ENCODE measurements at regions not wholly inside any gene's neighbourhood (a gene's known extent, or its start where the extent isn't known, plus 50 kb on each side); places are given as distances from the start of the nearest gene placed in this dataset.

DNA sequence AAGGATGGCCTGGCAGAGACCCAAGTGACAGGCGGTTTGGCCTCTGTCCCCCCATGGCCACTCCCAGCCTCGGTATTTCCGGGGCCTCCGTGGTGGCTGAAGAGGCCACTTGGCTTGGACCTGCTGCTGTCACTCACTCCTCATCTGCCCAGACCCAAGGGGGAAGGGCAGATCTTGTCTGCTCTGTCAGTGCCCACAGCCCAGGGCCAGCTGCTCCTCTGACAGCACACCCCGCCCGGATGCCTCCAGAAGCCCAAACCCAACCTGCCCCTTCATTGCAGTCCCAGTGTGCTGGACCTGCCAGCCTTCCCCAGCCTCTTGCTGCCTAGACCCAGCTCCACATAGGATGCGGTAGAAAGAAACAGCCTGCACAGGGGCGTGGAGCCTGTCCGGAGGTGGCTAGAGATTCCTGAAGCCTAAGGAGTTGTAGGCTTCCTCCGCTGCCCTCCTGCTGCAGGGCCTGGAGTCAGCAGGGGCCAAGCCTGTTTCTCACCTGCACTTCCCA is 52.0 kb downstream of the MAGEF1 start:
- no peak overlapping the region for H3K4me3 Mint-ChIP-seq
- H3K4me1 Mint-ChIP-seq (ENCODE audit: low read depth): peaks cover 18% of the 10 kb centered on the region
- no peak overlapping the region for H3K27ac Mint-ChIP-seq
- H3K36me3 Mint-ChIP-seq: no peaks in the 10 kb centered on the region
- intact Hi-C loops (cut with micrococcal nuclease): no loop called here
- CTCF ChIA-PET: interaction anchor here (1.7 kb wide), 1 partner anchor 99 kb away, joined by 4 read pairs; the partner anchor contains the start of gene EPHB3
- no peak for DNase-seq
- H3K9me3 Mint-ChIP-seq: no peaks in the 10 kb centered on the region
- no peaks in the 10 kb centered on the region for H3K27me3 Mint-ChIP-seq
- POLR2A ChIA-PET: no interaction called here

DNA sequence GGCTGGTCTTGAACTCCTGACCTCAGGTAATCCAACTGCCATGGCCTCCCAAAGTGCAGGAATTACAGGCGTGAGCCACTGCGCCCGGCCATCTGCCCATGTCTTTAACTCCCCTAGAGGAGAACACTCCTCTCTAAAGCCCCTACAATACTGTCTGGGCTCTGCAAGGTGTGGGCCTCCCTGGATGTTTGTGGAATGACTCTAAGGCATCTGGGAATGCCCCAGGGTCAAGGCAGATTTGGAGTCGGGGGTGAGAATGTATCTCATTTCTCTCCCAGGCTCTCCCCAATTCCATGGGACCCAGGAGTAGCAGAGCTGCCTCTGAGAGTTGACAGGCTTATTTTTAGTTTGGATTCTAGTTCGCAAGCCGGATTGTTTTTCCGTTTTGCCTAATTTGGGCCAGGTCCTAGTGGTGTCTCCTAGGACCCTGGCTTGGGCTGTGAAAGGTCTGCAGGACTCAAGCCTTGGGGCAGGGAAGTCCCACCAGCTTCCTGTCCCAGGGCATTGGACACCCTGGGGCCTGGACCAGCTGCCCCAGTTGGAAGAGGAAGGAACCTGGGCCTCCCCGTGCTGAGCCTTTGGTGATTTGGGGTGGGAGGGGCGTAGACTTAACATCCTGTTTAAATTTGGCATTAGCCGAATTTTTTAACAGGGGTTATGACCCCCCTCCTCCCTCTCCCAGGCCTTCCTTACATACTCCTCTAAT is 53.5 kb downstream of the MAGEF1 start:
- intact Hi-C loops (cut with micrococcal nuclease): no loop called here
- no peaks in the 10 kb centered on the region for H3K27me3 Mint-ChIP-seq
- H3K36me3 Mint-ChIP-seq: no peaks in the 10 kb centered on the region
- H3K9me3 Mint-ChIP-seq: peaks cover 3% of the 10 kb centered on the region
- no peak overlapping the region for H3K27ac Mint-ChIP-seq
- no peak overlapping the region for H3K4me3 Mint-ChIP-seq
- no peak for DNase-seq
- CTCF ChIA-PET: interaction anchor here (0.7 to 0.8 kb wide), 2 partner anchors 97 to 154 kb away, joined by 4 to 6 read pairs; partner anchors contain the start of genes EPHB3 and VPS8
- H3K4me1 Mint-ChIP-seq (ENCODE audit: low read depth): peaks cover 18% of the 10 kb centered on the region
- POLR2A ChIA-PET: interaction anchor here (2.6 kb wide), 1 partner anchor 22 kb away, joined by 11 read pairs; no protein-coding TSS in a partner anchor

DNA sequence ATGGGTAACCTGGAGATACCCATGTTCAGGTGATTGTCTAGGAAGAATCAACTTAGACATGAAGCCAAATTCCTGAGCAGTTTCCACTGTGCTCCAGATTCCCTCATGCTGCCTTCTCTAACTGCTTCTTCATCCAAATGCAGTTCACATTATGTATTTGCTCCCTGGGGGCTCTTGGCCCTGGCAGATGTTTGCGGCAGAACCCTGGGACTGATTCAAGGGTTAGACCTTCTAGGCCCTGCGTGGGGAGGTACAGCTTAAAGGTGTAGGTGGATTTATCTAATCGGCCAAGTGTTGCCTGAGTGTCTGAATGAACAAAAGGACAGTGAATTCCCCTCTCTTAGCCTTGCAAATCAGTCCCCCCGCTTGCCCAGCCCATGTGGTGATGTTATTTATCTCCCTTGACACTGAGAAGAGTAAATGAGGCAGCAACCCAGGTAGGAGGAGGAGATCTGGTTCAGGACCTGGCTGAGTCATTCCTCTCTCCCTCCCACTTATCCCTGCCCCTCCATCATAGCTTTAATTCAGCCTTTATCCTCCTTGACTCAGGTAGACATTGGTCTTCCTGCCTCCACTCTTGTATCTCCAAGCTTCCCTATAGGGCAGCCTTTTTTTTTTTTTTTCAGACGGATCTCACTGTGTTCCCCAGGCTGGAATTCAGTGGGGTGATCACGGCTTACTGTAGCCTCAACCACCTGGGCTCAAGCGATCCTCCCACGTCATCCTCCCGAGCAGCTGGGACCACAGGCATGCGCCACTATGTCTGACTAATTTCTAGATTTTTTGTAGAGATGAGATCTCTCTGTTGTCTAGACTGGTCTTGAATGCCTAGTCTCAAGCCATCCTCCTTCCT is 54.8 kb downstream of the MAGEF1 start:
- CTCF ChIA-PET: interaction anchor here (0.8 kb wide), 2 partner anchors 96 kb away, joined by 3 to 4 read pairs; partner anchors contain the start of gene EPHB3
- peaks cover 18% of the 10 kb centered on the region for H3K4me1 Mint-ChIP-seq (ENCODE audit: low read depth)
- H3K27ac Mint-ChIP-seq: peak overlapping the region; percentile 31
- POLR2A ChIA-PET: interaction anchor here (2.6 kb wide), 1 partner anchor 20 kb away, joined by 11 read pairs; no protein-coding TSS in a partner anchor
- no peaks in the 10 kb centered on the region for H3K27me3 Mint-ChIP-seq
- no peak overlapping the region for H3K4me3 Mint-ChIP-seq
- intact Hi-C loops (cut with micrococcal nuclease): loop anchor here (1.0 to 2.0 kb wide), 2 partner anchors 20 to 56 kb away; partner anchors contain the start of gene MAGEF1
- peak; percentile 80 for DNase-seq
- no peaks in the 10 kb centered on the region for H3K36me3 Mint-ChIP-seq
- H3K9me3 Mint-ChIP-seq: peaks cover 3% of the 10 kb centered on the region

DNA sequence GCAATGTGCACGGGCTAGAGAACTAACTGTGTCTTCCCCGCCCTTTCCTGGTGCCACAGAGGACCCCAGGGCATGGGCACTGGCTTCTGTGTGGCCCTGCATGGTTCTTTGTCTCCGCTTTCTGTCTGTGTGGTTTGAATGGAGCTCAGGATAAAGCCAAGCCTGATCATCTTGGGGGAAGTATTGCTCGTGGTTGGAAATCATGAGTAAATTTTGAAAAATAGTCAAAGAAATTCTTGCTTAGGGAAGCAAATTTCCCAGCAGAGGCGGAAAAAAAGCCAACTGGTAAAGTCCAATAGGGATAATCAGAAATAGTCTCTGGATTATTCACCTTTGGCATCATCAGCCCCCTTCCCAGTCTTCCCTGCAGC is 55.4 kb downstream of the MAGEF1 start:
- ChIA-PET POLR2A (interaction anchor here (2.6 kb wide), 1 partner anchor 20 kb away, joined by 11 read pairs; no protein-coding TSS in a partner anchor), CTCF (interaction anchor here (0.8 kb wide), 1 partner anchor 95 kb away, joined by 3 read pairs; the partner anchor contains the start of gene EPHB3)
- Mint-ChIP-seq H3K9me3 (peaks cover 3% of the 10 kb centered on the region), H3K36me3 (no peaks in the 10 kb centered on the region), H3K27me3 (no peaks in the 10 kb centered on the region), H3K4me1 (ENCODE audit: low read depth) (peaks cover 18% of the 10 kb centered on the region), H3K27ac (peak overlapping the region; percentile 2), H3K4me3 (no peak overlapping the region)
- DNase-seq: no peak
- intact Hi-C loops (cut with micrococcal nuclease): loop anchor here (2.0 kb wide), 1 partner anchor 56 kb away; the partner anchor contains the start of gene MAGEF1

DNA sequence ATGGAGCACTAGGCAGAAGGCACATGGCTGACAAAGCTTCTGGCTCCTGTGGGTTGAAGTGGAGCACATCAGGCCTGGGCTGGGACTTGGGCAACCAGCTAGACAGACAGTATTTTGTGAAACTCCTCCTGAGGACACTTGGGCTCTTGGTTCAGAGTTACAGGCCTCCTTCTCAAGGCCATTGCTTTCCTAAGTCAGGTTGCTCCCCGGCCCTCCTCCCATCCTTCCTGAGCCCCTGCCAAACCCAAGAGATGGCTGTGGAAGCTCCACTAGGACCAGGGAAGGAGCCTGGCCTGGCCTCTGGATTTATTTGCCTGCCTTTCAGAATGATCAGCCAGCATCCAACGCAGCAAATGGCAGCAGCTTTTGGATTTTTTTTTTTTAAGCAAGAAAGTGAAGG is 56.3 kb downstream of the MAGEF1 start:
- no peak for DNase-seq
- Mint-ChIP-seq H3K27ac (no peak overlapping the region), H3K4me3 (no peak overlapping the region), H3K9me3 (peaks cover 3% of the 10 kb centered on the region), H3K36me3 (no peaks in the 10 kb centered on the region), H3K27me3 (no peaks in the 10 kb centered on the region), H3K4me1 (ENCODE audit: low read depth) (peaks cover 18% of the 10 kb centered on the region)
- POLR2A ChIA-PET: no interaction called here
- CTCF ChIA-PET: no interaction called here
- intact Hi-C loops (cut with micrococcal nuclease): no loop called here

DNA sequence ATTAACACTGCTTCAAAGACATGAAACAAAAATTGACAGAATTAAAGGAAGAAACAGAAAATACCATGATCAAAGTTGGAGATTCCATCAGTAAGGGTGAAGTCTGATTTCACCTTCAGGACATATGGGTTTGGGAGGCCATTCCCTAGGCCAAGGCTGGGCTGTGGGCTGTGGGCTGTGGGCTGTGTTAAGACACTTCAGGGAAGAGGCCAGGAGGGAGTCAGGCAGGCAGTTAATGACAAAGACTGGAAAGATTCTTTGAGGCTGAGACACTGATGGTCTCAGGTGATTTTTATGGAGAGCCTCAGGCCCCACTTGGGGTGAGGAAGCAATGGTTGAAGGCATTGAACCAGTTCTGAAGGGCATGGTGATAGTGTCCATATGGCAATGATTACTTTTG is 57.5 kb downstream of the MAGEF1 start:
- H3K27ac Mint-ChIP-seq: no peak overlapping the region
- intact Hi-C loops (cut with micrococcal nuclease): no loop called here

DNA sequence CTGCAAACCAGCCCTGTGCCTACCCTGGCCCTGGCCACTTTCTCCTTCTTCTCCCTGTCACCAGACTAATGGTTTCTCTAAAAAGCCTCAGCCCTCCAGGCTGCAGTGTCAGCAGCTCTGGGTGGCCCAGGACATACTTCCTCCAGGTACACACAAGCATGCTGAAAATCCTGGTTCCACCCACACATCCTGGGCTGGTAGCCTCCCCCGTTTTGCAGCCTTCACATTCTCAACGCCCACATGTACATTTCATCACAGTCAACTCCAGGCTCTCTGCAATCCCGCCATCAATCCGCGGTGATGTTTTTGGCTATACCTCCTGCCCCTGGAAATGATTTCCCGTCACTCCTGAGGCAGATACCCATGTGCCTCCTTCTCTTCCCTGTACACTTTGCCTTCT is 59.4 kb downstream of the MAGEF1 start:
- intact Hi-C loops (cut with micrococcal nuclease): no loop called here
- no peak for DNase-seq

More for the DNA sequence above, 57.5 kb downstream of the MAGEF1 start:
- Mint-ChIP-seq H3K4me1 (ENCODE audit: low read depth) (peaks cover 18% of the 10 kb centered on the region), H3K36me3 (no peaks in the 10 kb centered on the region), H3K4me3 (no peak overlapping the region), H3K27me3 (no peaks in the 10 kb centered on the region), H3K9me3 (peaks cover 3% of the 10 kb centered on the region)
- ChIA-PET POLR2A (no interaction called here), CTCF (no interaction called here)
- DNase-seq: no peak

DNA sequence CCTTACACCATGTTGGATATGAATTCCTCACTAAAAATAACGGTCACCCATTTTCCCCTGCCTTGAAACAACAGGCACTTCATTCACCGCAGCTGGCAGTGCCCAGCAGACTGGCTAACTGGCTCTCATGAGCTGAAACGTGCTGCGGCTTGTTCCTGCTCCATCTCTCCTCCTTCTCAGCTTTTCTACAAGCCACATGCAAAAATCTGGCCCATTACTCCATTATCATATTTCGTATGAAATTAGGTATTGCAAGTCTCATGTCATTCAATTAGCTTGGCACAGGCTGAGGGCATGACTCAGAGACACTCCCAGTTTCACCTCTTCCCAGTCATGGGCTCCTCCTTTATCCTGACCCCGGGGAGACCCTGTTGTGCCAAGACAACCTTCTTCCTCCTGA is 60.0 kb downstream of the MAGEF1 start:
- ChIA-PET CTCF (no interaction called here), POLR2A (no interaction called here)
- intact Hi-C loops (cut with micrococcal nuclease): no loop called here
- Mint-ChIP-seq H3K4me1 (ENCODE audit: low read depth) (peaks cover 9% of the 10 kb centered on the region), H3K4me3 (no peak overlapping the region), H3K36me3 (no peaks in the 10 kb centered on the region), H3K9me3 (peaks cover 3% of the 10 kb centered on the region), H3K27ac (no peak overlapping the region), H3K27me3 (no peaks in the 10 kb centered on the region)
- DNase-seq: no peak

More for the DNA sequence above, 59.4 kb downstream of the MAGEF1 start:
- Mint-ChIP-seq H3K36me3 (no peaks in the 10 kb centered on the region), H3K4me3 (no peak overlapping the region), H3K27ac (no peak overlapping the region), H3K9me3 (peaks cover 3% of the 10 kb centered on the region), H3K27me3 (no peaks in the 10 kb centered on the region), H3K4me1 (ENCODE audit: low read depth) (peaks cover 14% of the 10 kb centered on the region)
- ChIA-PET CTCF (no interaction called here), POLR2A (no interaction called here)

DNA sequence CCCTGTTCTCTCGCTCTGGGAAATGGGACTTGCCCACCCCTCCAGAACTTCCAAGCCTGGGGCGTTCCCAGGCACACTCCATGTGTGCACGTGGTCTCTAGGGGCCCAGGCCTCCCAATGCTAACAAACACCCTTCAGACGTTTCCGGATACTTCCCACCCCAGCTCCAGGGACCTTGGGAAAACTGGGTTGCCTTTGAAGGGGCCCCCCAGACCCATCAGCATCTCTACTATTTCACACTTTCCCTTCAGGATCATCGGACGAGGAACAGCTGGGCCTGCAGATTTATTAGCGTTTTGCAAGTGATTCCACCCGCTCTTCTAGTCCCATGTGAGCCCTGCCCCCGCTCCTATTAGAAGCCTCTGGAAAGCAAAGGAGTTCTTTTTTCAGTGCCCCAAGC is 63.2 kb downstream of the MAGEF1 start:
- Mint-ChIP-seq H3K27ac (no peak overlapping the region), H3K27me3 (no peaks in the 10 kb centered on the region), H3K4me3 (no peak overlapping the region), H3K9me3 (no peaks in the 10 kb centered on the region), H3K4me1 (ENCODE audit: low read depth) (no peaks in the 10 kb centered on the region), H3K36me3 (no peaks in the 10 kb centered on the region)
- no peak for DNase-seq
- ChIA-PET CTCF (interaction anchor here (1.3 kb wide), 1 partner anchor 87 kb away, joined by 4 read pairs; the partner anchor contains the start of gene EPHB3), POLR2A (no interaction called here)
- intact Hi-C loops (cut with micrococcal nuclease): no loop called here

DNA sequence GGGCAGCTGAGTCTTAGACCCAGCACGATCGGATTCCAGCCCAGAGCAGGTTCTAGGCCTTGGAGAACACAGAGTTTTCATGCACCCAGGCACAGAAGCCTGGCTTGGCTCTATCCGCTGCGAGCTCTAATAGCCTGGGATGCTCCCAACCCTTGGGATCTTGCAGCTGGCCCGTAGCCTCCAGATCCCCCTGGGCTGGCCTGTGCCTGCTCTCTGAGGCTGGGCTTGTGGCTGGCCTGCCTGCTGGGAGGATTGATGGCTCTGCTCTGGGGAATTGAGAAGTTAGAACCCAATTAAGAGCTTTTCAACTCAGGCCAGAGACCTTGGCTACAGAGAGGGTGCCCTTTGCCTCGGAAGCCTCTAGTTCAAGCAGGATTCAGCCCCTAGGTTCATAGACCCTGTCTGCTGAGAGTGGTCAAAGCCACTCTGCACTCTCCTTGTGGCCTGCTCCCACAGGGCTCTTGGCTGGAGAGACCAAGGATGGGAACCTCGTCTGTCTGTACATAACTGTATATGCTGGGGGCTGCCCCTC is 64.4 kb downstream of the MAGEF1 start:
- POLR2A ChIA-PET: no interaction called here
- Mint-ChIP-seq H3K4me3 (no peak overlapping the region), H3K27me3 (no peaks in the 10 kb centered on the region), H3K36me3 (no peaks in the 10 kb centered on the region), H3K4me1 (ENCODE audit: low read depth) (no peaks in the 10 kb centered on the region), H3K9me3 (no peaks in the 10 kb centered on the region), H3K27ac (no peak overlapping the region)
- no peak for DNase-seq
- intact Hi-C loops (cut with micrococcal nuclease): no loop called here
- CTCF ChIA-PET: interaction anchor here (0.6 to 1.3 kb wide), 3 partner anchors 23 to 188 kb away, joined by 3 to 4 read pairs (median 3); partner anchors contain the start of gene EPHB3

DNA sequence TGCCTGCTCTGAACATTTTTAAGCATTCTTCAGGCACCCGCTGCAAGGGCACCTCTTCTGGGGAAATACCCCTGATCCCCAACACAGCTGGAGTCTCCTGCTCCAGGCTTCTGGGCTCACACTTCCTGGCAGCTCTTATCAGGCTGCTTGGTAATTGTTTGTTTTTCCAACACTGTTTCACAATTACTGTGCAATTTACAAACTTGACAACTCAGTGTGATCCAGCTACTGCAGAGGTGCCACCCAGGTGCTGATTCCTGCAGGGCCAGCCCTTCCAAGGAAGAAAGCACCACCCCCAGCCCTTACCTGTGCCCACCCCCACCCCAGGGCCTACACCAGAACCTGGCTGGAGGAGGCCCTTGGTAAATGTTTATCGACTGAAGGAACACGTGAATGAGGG is 66.5 kb downstream of the MAGEF1 start:
- ChIA-PET CTCF (no interaction called here), POLR2A (no interaction called here)
- H3K27me3 Mint-ChIP-seq: no peaks in the 10 kb centered on the region
- no peak overlapping the region for H3K27ac Mint-ChIP-seq
- intact Hi-C loops (cut with micrococcal nuclease): no loop called here
- no peaks in the 10 kb centered on the region for H3K36me3 Mint-ChIP-seq
- H3K9me3 Mint-ChIP-seq: no peaks in the 10 kb centered on the region
- no peaks in the 10 kb centered on the region for H3K4me1 Mint-ChIP-seq (ENCODE audit: low read depth)
- no peak for DNase-seq
- H3K4me3 Mint-ChIP-seq: no peak overlapping the region

DNA sequence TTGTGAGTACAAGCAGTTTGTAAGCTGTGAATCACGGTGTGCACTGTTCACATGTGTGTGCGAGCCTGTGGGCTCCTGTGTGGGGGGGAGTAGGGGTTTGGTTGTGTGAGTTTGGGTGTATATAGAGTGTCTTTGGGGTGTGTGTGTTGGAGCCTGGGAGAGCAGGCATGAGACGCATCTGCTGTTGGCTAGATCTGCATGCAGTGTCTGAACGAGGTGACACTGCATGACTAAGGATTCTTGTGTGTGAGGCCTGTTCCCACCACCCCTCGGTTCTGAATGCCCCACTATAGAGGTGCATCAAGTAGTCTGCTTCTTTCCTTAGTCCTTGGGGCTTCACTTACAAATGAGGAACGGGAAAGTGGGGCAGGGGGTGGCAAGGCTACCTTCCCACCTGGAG is 68.4 kb downstream of the MAGEF1 start:
- no peak for DNase-seq
- CTCF ChIA-PET: no interaction called here
- no peak overlapping the region for H3K27ac Mint-ChIP-seq
- H3K36me3 Mint-ChIP-seq: no peaks in the 10 kb centered on the region
- H3K27me3 Mint-ChIP-seq: no peaks in the 10 kb centered on the region
- POLR2A ChIA-PET: no interaction called here
- no peaks in the 10 kb centered on the region for H3K9me3 Mint-ChIP-seq
- no peak overlapping the region for H3K4me3 Mint-ChIP-seq
- H3K4me1 Mint-ChIP-seq (ENCODE audit: low read depth): no peaks in the 10 kb centered on the region
- intact Hi-C loops (cut with micrococcal nuclease): no loop called here
